ENCODE measurements at regions not wholly inside any gene's neighbourhood (a gene's known extent, or its start where the extent isn't known, plus 50 kb on each side); places are given as distances from the start of the nearest gene placed in this dataset.
"Not testable (repeated sequence)": the region's sequence is repeated elsewhere in the genome, so short reads cannot be mapped to it uniquely, and the experiment has no call there.

- no peak for DNase-seq (ENCODE audit: low spot score)
Measured at GRCh38 chr5:98364549-98364948, 408.9 kb upstream of the RGMB start.

- DNase-seq (ENCODE audit: low spot score): no peak
Measured at GRCh38 chr5:98365126-98365525, 408.3 kb upstream of the RGMB start.

GRCh38 chr5:98368141-98368540 is 405.3 kb upstream of the RGMB start:
- no peak for DNase-seq (ENCODE audit: low spot score)

- no peak for DNase-seq (ENCODE audit: low spot score)
Measured at GRCh38 chr5:98372351-98372750, 401.1 kb upstream of the RGMB start.

GRCh38 chr5:98391921-98392625 is 381.4 kb upstream of the RGMB start:
- DNase-seq (ENCODE audit: low spot score): no peak

- DNase-seq (ENCODE audit: low spot score): not testable (repeated sequence)
Measured at GRCh38 chr5:98393205-98393604, 380.3 kb upstream of the RGMB start.

GRCh38 chr5:98397081-98397480 is 376.4 kb upstream of the RGMB start:
- DNase-seq (ENCODE audit: low spot score): no peak

- DNase-seq (ENCODE audit: low spot score): no peak
Measured at GRCh38 chr5:98398465-98398864, 375.0 kb upstream of the RGMB start.

GRCh38 chr5:98401656-98402055 is 371.8 kb upstream of the RGMB start:
- no peak for DNase-seq (ENCODE audit: low spot score)

- no peak for DNase-seq (ENCODE audit: low spot score)
Measured at GRCh38 chr5:98402130-98402529, 371.3 kb upstream of the RGMB start.

GRCh38 chr5:98403131-98403530 is 370.3 kb upstream of the RGMB start:
- DNase-seq (ENCODE audit: low spot score): no peak

- DNase-seq (ENCODE audit: low spot score): peak; percentile 73
Measured at GRCh38 chr5:98414938-98415337, 358.5 kb upstream of the RGMB start.

GRCh38 chr5:98415663-98416062 is 357.8 kb upstream of the RGMB start:
- DNase-seq (ENCODE audit: low spot score): no peak

GRCh38 chr5:98416541-98416940 is 356.9 kb upstream of the RGMB start:
- peak; percentile 26 for DNase-seq (ENCODE audit: low spot score)

- DNase-seq (ENCODE audit: low spot score): no peak
Measured at GRCh38 chr5:98419825-98420224, 353.6 kb upstream of the RGMB start.

- no peak for DNase-seq (ENCODE audit: low spot score)
Measured at GRCh38 chr5:98424681-98425450, 348.6 kb upstream of the RGMB start.

- no peak for DNase-seq (ENCODE audit: low spot score)
Measured at GRCh38 chr5:98425640-98426039, 347.8 kb upstream of the RGMB start.

GRCh38 chr5:98428806-98429205 is 344.7 kb upstream of the RGMB start:
- DNase-seq (ENCODE audit: low spot score): no peak

- DNase-seq (ENCODE audit: low spot score): no peak
Measured at GRCh38 chr5:98432378-98432777, 341.1 kb upstream of the RGMB start.

- DNase-seq (ENCODE audit: low spot score): no peak
Measured at GRCh38 chr5:98433022-98433421, 340.4 kb upstream of the RGMB start.

GRCh38 chr5:98433673-98434072 is 339.8 kb upstream of the RGMB start:
- DNase-seq (ENCODE audit: low spot score): peak; percentile 47

GRCh38 chr5:98436667-98437066 is 336.8 kb upstream of the RGMB start:
- no peak for DNase-seq (ENCODE audit: low spot score)

- no peak for DNase-seq (ENCODE audit: low spot score)
Measured at GRCh38 chr5:98442448-98442847, 331.0 kb upstream of the RGMB start.

GRCh38 chr5:98443881-98444280 is 329.6 kb upstream of the RGMB start:
- no peak for DNase-seq (ENCODE audit: low spot score)

Data from RKO (cell line).